Activated CD8-positive, alpha-beta memory T cell treated with anti-CD3 and anti-CD28 coated beads for 4 hours (primary cell): ENCODE measurements at regions not wholly inside any gene's neighbourhood (a gene's known extent, or its start where the extent isn't known, plus 50 kb on each side); places are given as distances from the start of the nearest gene placed in this dataset.

Source experiments
- DNase-seq, 2 donors: peaks; one replicate each; pipeline ENCODE4 v3.0.0-alpha.2; 2020; ENCODE audit warnings: low read depth in 2 of 2

DNA sequence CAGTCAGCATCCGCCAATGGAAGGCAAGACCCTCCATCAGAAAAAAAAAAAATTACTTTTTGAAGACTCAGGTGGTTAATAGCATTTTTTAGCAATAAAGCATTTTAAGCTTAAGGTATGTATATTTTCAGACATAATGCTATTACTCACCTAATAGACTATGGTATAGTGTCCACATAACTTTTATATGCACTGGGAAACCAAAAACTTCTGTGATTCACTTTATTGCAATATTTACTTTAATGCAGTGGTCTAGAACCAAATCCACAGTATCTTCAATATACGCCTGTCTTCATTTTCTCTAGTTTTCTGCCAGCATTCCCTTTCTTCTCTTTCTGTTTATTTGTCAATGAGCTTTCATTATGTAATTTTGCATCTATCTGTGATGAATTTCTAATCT lies 418.1 kb downstream of the SLITRK6 start:
- DNase-seq, result no peak

DNA sequence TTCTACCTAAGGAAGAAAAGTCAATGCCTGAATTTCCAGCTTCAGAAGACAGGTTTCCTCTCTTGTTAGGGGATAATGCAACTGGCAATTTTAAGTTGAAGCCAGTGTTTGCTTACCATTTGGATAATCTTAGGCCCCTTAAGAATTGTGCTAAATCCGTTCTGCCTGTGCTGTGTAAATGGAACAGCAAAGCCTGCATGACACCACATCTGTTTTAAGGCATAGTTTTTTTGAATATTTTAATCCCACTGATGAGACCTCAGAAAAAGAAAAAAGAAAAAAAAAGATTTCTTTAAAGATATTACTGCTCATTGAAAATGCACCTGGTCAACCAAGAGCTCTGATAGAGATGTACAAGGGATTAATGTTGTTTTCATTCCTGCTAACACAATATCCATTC lies 419.2 kb downstream of the SLITRK6 start:
- no peak for DNase-seq

GRCh38 chr13:85379433-85379832 lies 419.8 kb downstream of the SLITRK6 start:
- no peak for DNase-seq

GRCh38 chr13:85377783-85378182 lies 421.4 kb downstream of the SLITRK6 start:
- DNase-seq, result no peak

DNA sequence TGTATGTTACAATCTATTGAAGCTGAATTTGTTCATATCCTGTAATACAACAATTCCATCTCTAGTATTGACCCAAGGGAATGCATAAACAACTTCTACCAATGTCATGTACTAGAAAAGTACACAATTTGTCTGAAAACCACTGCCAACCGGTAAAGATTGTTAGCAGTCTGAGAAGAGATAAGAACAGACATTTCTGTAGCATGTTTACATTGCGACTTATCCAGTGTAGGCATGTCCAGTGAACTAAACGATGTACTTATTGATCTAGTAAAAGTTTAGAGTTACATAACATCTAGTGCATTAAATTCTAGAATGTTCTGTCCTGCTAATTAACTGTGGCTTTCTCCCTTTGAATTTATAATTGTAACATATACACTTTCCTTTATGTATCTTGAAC lies 425.9 kb downstream of the SLITRK6 start:
- no peak for DNase-seq

DNA sequence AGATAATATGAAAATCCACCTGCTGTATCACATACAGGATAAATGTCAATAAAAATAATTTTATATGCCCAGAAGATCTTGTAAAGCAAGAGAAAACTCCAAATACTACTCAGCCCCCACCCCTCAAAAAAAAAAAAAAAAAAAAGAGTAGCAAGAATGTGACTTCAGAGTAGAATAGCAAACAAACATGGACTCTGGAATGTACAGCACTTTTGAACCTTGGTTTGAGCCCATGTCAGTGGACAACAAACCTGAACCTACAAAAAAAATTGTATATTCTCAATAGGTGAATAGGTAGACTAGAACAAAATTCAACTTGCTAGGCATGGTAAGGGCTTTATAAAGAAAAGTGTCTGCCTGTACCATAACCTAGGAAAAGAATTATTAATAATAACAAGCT lies 428.0 kb downstream of the SLITRK6 start:
- DNase-seq, result no peak

GRCh38 chr13:85368686-85369085 lies 430.5 kb downstream of the SLITRK6 start:
- DNase-seq, result no peak

GRCh38 chr13:85367887-85368286 lies 431.3 kb downstream of the SLITRK6 start:
- no peak for DNase-seq

DNA sequence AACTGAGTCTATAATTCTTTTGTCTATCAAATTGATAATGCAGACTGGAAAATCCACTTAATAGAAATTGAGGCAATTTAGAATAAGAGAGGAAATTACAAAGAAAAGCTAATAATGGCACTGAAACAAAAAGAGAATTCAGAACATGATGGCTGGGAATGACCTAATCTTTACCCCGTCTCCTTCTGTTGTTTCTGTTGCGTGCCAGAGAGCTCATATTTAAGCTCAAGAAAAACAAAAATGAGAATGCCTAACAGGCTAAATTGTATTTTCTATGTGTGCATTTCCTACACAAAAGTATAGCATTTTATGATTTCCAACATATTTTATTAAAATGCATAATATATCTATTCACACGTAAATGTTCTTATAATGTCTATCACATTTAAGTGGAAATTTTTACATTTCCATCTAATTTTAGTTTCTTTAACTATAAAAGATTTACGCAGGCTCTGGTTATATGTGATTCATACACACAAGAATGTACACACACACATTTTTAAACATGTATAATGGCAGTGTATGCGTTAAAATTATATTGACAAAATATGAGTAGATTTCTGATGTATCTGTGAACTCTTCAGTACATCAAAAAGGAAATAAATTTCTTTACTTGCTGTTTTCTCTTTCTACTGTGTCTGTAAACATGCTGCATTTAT lies 432.3 kb downstream of the SLITRK6 start:
- no peak for DNase-seq

GRCh38 chr13:85363504-85363903 lies 435.7 kb downstream of the SLITRK6 start:
- DNase-seq, result no peak

- no peak for DNase-seq
Observed at GRCh38 chr13:85362980-85363379, 436.2 kb downstream of the SLITRK6 start.

GRCh38 chr13:85347251-85347650 lies 452.0 kb downstream of the SLITRK6 start:
- DNase-seq, result no peak

DNA sequence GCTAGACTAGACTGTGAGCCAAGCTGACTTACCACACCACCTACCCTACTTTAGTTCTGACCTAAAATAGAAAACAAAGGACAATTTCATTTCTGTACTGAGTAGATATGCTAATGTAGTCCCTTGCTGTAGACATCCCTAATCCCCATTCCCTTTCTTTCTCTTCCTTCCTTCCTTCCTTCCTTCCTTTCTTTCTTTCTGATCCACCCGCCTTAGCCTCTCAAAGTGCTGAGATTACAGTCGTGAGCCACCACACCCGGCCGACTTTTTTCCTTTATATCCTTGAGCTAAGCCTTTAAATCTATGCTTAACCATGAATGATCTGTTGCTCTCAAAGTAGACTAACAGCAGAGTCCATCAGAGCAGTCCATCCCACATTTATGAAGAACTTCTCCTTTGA lies 465.0 kb downstream of the SLITRK6 start:
- DNase-seq, result no peak

DNA sequence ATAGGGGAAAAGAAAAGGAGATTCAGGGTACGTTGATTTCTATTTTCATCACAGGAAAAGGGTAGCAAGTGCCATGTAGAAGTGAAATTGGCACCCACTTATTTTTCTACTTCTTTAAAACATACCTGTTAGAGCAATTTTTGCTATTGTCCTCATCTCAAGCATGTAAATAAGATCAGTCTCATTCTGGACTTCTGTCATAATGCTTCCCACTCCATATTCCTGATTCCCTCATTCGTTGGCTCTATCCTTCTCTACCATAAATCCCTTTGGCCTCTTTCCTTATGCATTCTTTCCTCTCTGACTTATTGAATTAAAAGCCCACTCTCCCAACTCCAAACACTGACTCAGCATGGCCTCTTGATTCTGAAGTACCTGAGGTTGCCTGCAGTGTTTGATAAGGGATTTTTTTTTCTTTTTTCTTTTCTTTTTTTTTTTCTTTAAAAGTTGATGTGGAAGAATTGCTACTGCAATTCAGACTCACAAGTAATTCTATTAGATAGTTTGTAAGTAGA lies 465.7 kb downstream of the SLITRK6 start:
- DNase-seq, result no peak

DNA sequence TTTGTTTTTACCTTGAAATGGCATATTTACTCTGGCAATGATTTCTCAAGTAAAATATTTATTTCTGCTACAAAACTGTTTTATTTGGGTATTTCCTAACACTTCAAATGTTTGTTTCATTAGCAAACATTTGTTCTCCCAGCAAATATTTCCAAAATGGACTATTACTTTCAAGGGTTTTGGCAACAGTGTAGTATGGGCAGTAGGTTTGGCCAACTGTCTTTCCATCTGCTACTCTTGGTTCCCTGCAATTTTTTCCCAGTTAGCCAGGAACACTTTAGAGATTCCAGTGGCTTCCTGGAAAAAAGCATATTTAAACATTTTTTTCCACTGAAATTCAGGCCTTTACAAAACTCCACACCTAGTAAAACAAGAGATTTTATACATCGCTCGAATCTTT lies 466.6 kb downstream of the SLITRK6 start:
- DNase-seq, result no peak

GRCh38 chr13:85321734-85322133 lies 477.5 kb downstream of the SLITRK6 start:
- no peak for DNase-seq

GRCh38 chr13:85317781-85318180 lies 481.4 kb downstream of the SLITRK6 start:
- no peak for DNase-seq

GRCh38 chr13:85316506-85317025 lies 482.7 kb downstream of the SLITRK6 start:
- no peak for DNase-seq

DNA sequence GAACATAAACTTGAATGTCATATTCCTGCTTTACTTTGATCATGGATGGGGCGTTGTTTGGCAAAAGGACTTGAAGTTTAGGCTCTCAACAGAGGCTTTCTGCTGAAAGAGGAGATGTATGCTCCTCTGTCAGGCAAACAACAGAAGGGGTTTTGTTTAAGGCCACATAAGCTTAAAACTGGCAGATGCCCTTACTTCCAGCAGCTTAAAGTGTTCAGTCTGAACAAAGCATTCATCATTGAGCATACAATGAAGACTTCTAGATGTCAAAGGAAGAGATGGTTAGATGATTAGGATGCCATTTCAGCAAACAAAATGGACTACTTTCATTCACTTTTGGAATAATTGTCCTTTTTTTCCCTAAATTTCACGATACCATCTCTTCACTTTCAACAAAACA lies 484.5 kb downstream of the SLITRK6 start:
- DNase-seq, result no peak

- no peak for DNase-seq
Observed at GRCh38 chr13:85313761-85314503, 485.3 kb downstream of the SLITRK6 start.

DNA sequence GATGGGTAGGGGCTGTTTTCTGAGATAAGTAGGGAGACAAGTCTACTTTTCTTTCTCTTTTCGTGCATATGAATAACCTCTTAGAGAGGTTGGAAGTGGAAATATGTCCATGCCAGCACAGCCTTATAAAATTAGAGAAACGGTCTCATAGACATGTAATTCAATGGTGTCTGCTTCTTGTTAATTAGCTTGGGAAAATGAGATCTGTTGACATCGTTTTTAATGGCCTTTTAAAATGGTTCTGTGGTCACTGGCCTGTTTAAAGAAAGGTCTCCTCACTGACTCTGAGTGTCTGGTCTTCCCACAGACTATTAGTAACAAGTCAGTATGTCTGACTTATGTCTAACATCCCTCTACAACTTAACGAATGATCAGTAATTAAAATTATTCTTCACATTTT lies 487.1 kb downstream of the SLITRK6 start:
- no peak for DNase-seq

DNA sequence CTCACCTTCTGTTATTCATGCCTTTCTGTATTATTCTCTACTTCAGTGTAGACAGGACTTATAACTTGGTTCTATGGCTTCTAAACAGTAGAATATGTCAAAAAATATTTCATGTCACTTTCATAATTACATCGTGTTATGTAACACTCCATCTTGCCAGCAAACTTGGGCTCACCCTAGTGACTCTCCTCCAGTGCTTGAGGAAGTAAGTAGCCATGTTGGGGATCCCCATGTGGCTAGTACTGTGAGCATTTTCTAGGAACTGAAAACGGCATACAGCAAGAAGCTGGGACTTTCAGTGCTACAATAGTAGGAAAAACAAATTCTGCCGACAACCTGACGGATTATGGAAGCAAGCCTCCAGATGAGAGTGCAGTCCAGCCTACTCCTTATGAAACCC lies 495.6 kb downstream of the SLITRK6 start:
- DNase-seq, result no peak

GRCh38 chr13:85298387-85298924 lies 500.8 kb downstream of the SLITRK6 start:
- no peak for DNase-seq
